Trophoblast cell (in vitro differentiated cells and primary cell): ENCODE measurements at regions not wholly inside any gene's neighbourhood (a gene's known extent, or its start where the extent isn't known, plus 50 kb on each side); places are given as distances from the start of the nearest gene placed in this dataset.

Experiments used
- DNase-seq, 2 donors: peaks; one replicate each; pipeline ENCODE4 v3.0.0-alpha.2; 2016
- H2AFZ ChIP-seq: 2 replicates; pipeline ENCODE4 v1.6.1; 2013; ENCODE audit warnings: low read length, moderate library complexity, mild to moderate bottlenecking; ENCODE audit not compliant: insufficient read depth, poor library complexity
- H2AK5ac ChIP-seq: 2 replicates; pipeline ENCODE4 v1.6.1; 2013; ENCODE audit warnings: mild to moderate bottlenecking, low read length
- H2BK120ac ChIP-seq: 2 replicates; pipeline ENCODE4 v1.6.1; 2013; ENCODE audit warnings: low read length, mild to moderate bottlenecking, moderate library complexity; ENCODE audit not compliant: insufficient read depth, poor library complexity
- H2BK12ac ChIP-seq: 2 replicates; pipeline ENCODE4 v1.6.1; 2013; ENCODE audit warnings: mild to moderate bottlenecking, low read length, moderate library complexity
- H2BK5ac ChIP-seq: 2 replicates; pipeline ENCODE4 v1.6.1; 2013; ENCODE audit warnings: low read length, low read depth, moderate library complexity, mild to moderate bottlenecking; ENCODE audit not compliant: poor library complexity
- H3K14ac ChIP-seq: 2 replicates; pipeline ENCODE4 v1.6.1; 2013; ENCODE audit warnings: mild to moderate bottlenecking, low read length
- H3K18ac ChIP-seq: 2 replicates; pipeline ENCODE4 v1.6.1; 2013; ENCODE audit warnings: mild to moderate bottlenecking, low read length
- H3K23ac ChIP-seq: 2 replicates; pipeline ENCODE4 v1.6.1; 2013; ENCODE audit warnings: low read length
- H3K27ac ChIP-seq: 2 replicates; pipeline ENCODE4 v1.5.1; 2013; ENCODE audit warnings: low read depth, mild to moderate bottlenecking, inconsistent platforms, low read length, moderate library complexity
- H3K27me3 ChIP-seq: 2 replicates; pipeline ENCODE4 v1.6.1; 2013; ENCODE audit warnings: inconsistent platforms, mild to moderate bottlenecking, low read length, moderate library complexity; ENCODE audit not compliant: insufficient read depth
- H3K36me3 ChIP-seq, 2 experiments: 1 replicate in 1 of 2; 2 replicates in 1 of 2; pipeline ENCODE4 v1.6.1; 2013; ENCODE audit warnings: low read length in 2 of 2, mild to moderate bottlenecking in 2 of 2, moderate library complexity in 1 of 2; ENCODE audit not compliant: insufficient read depth in 2 of 2, control insufficient read depth in 1 of 2
- H3K4ac ChIP-seq: 2 replicates; pipeline ENCODE4 v1.6.1; 2013; ENCODE audit warnings: low read depth, mild to moderate bottlenecking, low read length, moderate library complexity
- H3K4me1 ChIP-seq, 2 experiments: 1 replicate in 1 of 2; 2 replicates in 1 of 2; pipeline ENCODE4 v1.6.1; 2013; ENCODE audit warnings: low read length in 2 of 2, mild to moderate bottlenecking in 2 of 2, moderate library complexity in 1 of 2; ENCODE audit not compliant: insufficient read depth in 2 of 2, control insufficient read depth in 1 of 2
- H3K4me2 ChIP-seq: 2 replicates; pipeline ENCODE4 v1.6.1; 2013; ENCODE audit warnings: inconsistent platforms, mild to moderate bottlenecking, low read length, moderate library complexity
- H3K4me3 ChIP-seq: 2 replicates; pipeline ENCODE4 v1.5.1; 2013; ENCODE audit warnings: mild to moderate bottlenecking, low read depth, low read length, inconsistent platforms
- H3K79me1 ChIP-seq: one replicate; pipeline ENCODE4 v1.6.1; 2013; ENCODE audit warnings: low read length
- H3K79me2 ChIP-seq: 2 replicates; pipeline ENCODE4 v1.6.1; 2013; ENCODE audit warnings: low read length, mild to moderate bottlenecking; ENCODE audit not compliant: control insufficient read depth, insufficient read depth, poor library complexity
- H3K9ac ChIP-seq: 2 replicates; pipeline ENCODE4 v1.6.1; 2013; ENCODE audit warnings: mild to moderate bottlenecking, low read length
- H3K9me3 ChIP-seq: 2 replicates; pipeline ENCODE4 v1.6.1; 2013; ENCODE audit warnings: low read depth, mild to moderate bottlenecking, control low read depth, inconsistent platforms, low read length; ENCODE audit not compliant: insufficient read depth
- H4K12ac ChIP-seq: 2 replicates; pipeline ENCODE4 v1.6.1; 2013; ENCODE audit warnings: low read depth, mild to moderate bottlenecking, low read length, moderate library complexity
- H4K8ac ChIP-seq: 2 replicates; pipeline ENCODE4 v1.6.1; 2013; ENCODE audit warnings: low read depth, mild to moderate bottlenecking, low read length, moderate library complexity
- H4K91ac ChIP-seq: one replicate; pipeline ENCODE4 v1.6.1; 2013; ENCODE audit warnings: low read depth, mild to moderate bottlenecking, low read length, moderate library complexity
- WGBS: extraction: QIAGEN DNeasy Blood & Tissue Kit; methylation state at CpG from one replicate; pipeline ENCODE4 v1.1.7; 2013; ENCODE audit warnings: missing lambda C conversion rate; ENCODE audit not compliant: insufficient read length, insufficient coverage; ENCODE audit errors: extremely low coverage; 5-methylcytosine and 5-hydroxymethylcytosine counted together

DNA sequence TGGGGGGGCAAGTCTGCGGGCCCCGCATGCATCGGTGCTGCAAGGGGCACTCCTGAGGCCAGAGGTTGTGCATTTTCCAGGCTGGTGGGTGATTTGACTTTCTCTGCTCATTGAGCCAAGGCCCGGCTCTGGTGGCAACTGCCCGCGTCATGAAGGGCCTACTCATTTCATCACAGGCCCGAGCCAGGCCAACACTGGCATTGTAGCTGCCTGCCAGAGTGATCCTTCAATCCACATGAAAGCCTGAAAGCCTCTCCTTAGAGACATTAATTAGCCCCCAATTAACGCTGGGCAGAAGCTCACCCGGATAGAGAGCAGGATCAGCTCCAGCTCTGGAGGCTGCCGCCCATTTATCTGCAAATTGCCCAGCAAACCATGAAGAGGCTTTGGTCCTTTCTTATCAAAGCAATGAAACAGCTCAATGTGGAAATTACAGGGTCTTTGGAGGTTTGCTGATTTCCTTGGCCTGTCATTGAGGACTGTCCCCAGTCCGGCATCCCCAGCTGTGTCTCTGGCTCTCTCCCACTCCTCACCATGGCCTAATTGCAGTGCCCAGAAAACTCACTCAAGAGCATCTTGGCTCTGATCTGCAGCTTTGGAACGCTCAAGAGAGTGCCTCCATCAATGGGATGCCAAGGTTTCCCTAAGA is 50.4 kb upstream of the STUM start:
- Histone ChIP-seq H3K27ac (no peak overlapping the region), H2AK5ac (no peak overlapping the region), H2BK12ac (no peak overlapping the region), H3K23ac (no peak overlapping the region), H3K14ac (no peak overlapping the region), H3K4ac (no peak overlapping the region), H2AFZ (no peak overlapping the region), H3K27me3 (no peaks in the 10 kb centered on the region), H2BK5ac (no peak overlapping the region), H3K18ac (no peak overlapping the region), H4K91ac (no peak overlapping the region), H3K79me2 (no peaks in the 10 kb centered on the region), H3K79me1 (no peaks in the 10 kb centered on the region), H3K9me3 (peaks cover 6% of the 10 kb centered on the region), H3K9ac (no peak overlapping the region), H3K4me3 (no peak overlapping the region), H3K4me1 (peaks cover 0 to 2% of the 10 kb centered on the region in 2 experiments), H4K8ac (no peak overlapping the region), H3K4me2 (no peak overlapping the region), H2BK120ac (no peak overlapping the region), H4K12ac (no peak overlapping the region), H3K36me3 (no peaks in the 10 kb centered on the region)
- WGBS, result no CpG with 5 or more reads among the region's 12 CpGs
- DNase-seq, result no peak

DNA sequence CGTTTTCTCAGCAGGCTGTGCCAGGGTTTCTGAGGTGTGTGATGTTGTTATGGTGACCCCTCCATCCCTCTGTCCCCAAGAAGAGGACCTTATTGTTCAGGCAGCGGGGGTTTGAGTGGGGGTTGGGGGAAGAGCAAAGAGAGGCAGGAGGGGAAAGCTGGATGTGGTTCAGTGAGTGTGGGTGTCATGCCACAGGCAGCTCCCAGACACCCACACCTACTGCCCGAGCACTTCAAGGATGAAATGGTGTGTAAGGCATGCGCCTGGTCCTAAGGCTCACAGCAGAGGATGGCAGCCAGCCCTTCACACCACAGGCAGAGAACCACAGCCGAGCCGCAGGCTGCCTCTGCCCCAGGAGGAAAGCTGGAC is 49.9 kb upstream of the STUM start:
- no peak overlapping the region for H3K4ac ChIP-seq
- no peak overlapping the region for H3K9ac ChIP-seq
- no peak overlapping the region for H3K18ac ChIP-seq
- H2BK120ac ChIP-seq, result no peak overlapping the region
- H3K27me3 ChIP-seq, result no peaks in the 10 kb centered on the region
- no peaks in the 10 kb centered on the region for H3K79me2 ChIP-seq
- H2AK5ac ChIP-seq, result no peak overlapping the region
- no CpG with 5 or more reads among the region's 6 CpGs for WGBS
- peaks cover 0 to 2% of the 10 kb centered on the region in 2 experiments for H3K4me1 ChIP-seq
- no peak overlapping the region for H2AFZ ChIP-seq
- no peak overlapping the region for H3K4me2 ChIP-seq
- H3K23ac ChIP-seq, result no peak overlapping the region
- no peak overlapping the region for H2BK5ac ChIP-seq
- H4K91ac ChIP-seq, result no peak overlapping the region
- H3K14ac ChIP-seq, result no peak overlapping the region
- H4K12ac ChIP-seq, result no peak overlapping the region
- no peaks in the 10 kb centered on the region for H3K36me3 ChIP-seq
- peaks cover 6% of the 10 kb centered on the region for H3K9me3 ChIP-seq
- no peaks in the 10 kb centered on the region for H3K79me1 ChIP-seq
- no peak overlapping the region for H4K8ac ChIP-seq
- no peak overlapping the region for H2BK12ac ChIP-seq
- DNase-seq, result no peak
- no peak overlapping the region for H3K27ac ChIP-seq
- no peak overlapping the region for H3K4me3 ChIP-seq
